ENCODE measurements at regions not wholly inside any gene's neighbourhood (a gene's known extent, or its start where the extent isn't known, plus 50 kb on each side); places are given as distances from the start of the nearest gene placed in this dataset.

DNA sequence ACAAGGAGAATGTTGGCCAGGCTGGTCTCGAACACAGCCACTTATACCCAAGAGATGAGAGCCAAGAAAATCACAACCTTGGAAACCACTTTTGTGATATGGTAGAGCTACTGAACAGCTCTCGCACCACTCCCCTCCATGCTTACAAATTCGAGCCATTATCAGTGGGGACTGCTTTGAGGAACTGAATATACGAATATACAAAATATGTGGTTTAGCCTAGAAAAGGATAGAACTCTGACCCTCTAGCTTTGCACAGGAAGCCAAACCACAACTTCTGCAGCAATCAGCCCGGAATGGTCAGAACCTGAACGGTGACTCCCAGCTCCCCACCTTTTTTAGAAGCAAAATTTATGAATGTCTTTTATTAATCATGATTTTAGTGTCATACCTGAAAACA, 129.8 kb upstream of the TMEM132C start:
- TF ChIP-seq, protein P1, sequence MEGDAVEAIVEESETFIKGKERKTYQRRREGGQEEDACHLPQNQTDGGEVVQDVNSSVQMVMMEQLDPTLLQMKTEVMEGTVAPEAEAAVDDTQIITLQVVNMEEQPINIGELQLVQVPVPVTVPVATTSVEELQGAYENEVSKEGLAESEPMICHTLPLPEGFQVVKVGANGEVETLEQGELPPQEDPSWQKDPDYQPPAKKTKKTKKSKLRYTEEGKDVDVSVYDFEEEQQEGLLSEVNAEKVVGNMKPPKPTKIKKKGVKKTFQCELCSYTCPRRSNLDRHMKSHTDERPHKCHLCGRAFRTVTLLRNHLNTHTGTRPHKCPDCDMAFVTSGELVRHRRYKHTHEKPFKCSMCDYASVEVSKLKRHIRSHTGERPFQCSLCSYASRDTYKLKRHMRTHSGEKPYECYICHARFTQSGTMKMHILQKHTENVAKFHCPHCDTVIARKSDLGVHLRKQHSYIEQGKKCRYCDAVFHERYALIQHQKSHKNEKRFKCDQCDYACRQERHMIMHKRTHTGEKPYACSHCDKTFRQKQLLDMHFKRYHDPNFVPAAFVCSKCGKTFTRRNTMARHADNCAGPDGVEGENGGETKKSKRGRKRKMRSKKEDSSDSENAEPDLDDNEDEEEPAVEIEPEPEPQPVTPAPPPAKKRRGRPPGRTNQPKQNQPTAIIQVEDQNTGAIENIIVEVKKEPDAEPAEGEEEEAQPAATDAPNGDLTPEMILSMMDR (IDR thresholded peaks at IDR 0.05; ENCODE audit: extremely low read depth in 1 of 2, insufficient read depth in 1 of 2, low read depth in 1 of 2, low read length in 2 of 2), result no peak
- TF ChIP-seq EZH2 (IDR thresholded peaks at IDR 0.05; ENCODE audit: borderline replicate concordance, low read depth, low read length, severe bottlenecking) (no peak), MAX (IDR thresholded peaks at IDR 0.05; ENCODE audit: insufficient read depth, insufficient read length) (no peak), POLR2A (IDR thresholded peaks at IDR 0.05; ENCODE audit: low read depth, low read length) (no peak)

Measured in endothelial cell of umbilical vein (primary cell).